ENCODE measurements at regions not wholly inside any gene's neighbourhood (a gene's known extent, or its start where the extent isn't known, plus 50 kb on each side); places are given as distances from the start of the nearest gene placed in this dataset.

DNA sequence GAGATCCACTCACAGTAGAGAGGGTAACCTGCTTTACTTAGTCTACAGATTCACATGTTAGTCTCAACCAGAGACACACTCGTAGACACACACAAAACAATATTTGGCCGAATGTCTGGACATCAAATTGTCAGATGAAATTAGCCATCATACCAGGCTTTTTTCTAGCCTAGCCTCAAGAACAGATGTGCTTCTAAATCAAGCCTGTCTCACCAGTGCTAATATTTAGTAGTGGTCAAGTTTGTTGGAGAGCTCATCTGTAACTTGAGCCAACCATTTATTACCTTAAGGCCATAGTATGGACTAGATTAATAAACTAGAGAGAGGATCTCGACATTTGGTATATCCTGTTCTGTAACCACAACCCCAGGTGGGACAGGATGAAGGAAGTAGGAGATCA is 1118.8 kb upstream of the MAP3K7 start:
- in situ Hi-C loops (cut with HindIII; ENCODE audit: low sequenced_read_pairs): no loop called here
- H3K4me3 ChIP-seq (ENCODE audit: low read depth, low read length): no peak overlapping the region
- DNase-seq (ENCODE audit: low read depth, low spot score): peak; percentile 12

DNA sequence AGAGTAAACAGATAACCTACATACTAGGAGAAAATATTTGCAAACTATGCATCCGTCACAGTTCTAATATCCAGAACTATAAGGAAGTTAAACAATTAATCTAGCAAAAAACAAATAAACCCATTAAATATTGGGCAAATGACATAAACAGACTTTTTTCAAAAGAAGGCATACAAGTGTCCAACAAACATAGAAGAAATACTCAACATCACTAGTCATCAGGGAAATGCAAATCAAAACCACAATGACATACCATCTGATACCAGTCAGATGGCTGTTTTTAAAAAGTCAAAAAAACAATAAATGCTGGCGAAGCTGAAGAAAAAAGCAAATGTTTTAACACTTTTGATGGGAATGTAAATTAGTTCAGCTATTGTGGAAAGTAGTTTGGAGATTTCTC is 1117.7 kb upstream of the MAP3K7 start:
- in situ Hi-C loops (cut with HindIII; ENCODE audit: low sequenced_read_pairs): no loop called here
- DNase-seq (ENCODE audit: low read depth, low spot score): peak; percentile 77
- TF ChIP-seq, protein P1, sequence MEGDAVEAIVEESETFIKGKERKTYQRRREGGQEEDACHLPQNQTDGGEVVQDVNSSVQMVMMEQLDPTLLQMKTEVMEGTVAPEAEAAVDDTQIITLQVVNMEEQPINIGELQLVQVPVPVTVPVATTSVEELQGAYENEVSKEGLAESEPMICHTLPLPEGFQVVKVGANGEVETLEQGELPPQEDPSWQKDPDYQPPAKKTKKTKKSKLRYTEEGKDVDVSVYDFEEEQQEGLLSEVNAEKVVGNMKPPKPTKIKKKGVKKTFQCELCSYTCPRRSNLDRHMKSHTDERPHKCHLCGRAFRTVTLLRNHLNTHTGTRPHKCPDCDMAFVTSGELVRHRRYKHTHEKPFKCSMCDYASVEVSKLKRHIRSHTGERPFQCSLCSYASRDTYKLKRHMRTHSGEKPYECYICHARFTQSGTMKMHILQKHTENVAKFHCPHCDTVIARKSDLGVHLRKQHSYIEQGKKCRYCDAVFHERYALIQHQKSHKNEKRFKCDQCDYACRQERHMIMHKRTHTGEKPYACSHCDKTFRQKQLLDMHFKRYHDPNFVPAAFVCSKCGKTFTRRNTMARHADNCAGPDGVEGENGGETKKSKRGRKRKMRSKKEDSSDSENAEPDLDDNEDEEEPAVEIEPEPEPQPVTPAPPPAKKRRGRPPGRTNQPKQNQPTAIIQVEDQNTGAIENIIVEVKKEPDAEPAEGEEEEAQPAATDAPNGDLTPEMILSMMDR (IDR thresholded peaks at IDR 0.05; ENCODE audit: low read depth, low read length): no peak
- no peak overlapping the region for H3K4me3 ChIP-seq (ENCODE audit: low read depth, low read length)

More for the DNA sequence above, 1118.8 kb upstream of the MAP3K7 start:
- TF ChIP-seq, protein P1 (IDR thresholded peaks at IDR 0.05; ENCODE audit: low read depth, low read length): no peak

DNA sequence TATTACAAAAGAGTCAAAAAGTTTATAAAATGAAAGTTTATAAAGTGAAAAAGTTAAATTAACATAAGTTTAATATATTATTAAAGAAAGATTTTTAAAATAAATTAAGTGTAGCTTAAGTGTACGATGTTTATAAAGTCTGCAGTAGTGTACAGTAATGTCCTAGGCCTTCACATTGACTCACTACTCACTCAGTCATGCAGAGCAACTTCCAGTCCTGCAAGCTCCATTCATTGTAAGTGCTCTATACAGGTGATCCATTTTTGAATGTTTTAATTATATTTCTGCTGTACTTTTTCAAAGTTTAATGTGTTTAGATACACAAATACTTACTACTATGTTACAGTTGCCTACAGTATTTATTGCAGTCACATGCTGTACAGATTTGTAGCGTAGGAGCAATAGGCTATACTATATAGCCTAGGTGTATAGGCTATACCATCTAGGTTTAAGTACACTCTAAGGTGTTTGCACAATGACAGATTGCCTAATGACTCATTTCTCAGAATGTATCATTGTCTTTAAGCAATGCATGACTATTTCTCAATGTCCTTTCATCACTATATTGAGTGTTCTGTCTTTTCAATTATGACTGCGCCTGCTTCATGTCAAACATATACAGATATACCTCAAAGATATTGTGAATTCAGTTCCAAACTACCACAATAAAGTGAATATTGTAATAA is 1110.3 kb upstream of the MAP3K7 start:
- in situ Hi-C loops (cut with HindIII; ENCODE audit: low sequenced_read_pairs): no loop called here
- TF ChIP-seq, protein P1 (IDR thresholded peaks at IDR 0.05; ENCODE audit: low read depth, low read length): no peak
- no peak for DNase-seq (ENCODE audit: low read depth, low spot score)
- H3K4me3 ChIP-seq (ENCODE audit: low read depth, low read length): no peak overlapping the region

DNA sequence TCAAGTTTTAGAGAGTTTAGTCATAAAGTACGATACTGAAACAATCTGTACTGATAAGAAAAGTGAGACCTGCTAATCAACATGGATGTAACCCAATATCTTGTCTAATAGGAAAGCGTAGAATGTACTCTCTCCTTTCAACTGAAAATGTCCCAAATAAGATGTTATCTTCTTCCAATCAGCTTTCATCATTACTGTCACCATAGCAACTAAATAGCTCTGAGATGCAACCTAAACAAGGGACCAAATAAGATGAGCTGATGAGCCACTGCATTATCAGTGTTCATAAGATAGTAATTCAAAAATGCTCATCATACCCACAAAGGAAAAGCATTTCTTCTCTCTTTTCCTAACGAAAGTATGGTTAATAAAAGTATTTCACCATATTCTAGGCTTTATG is 1108.3 kb upstream of the MAP3K7 start:
- H3K4me3 ChIP-seq (ENCODE audit: low read depth, low read length): no peak overlapping the region
- in situ Hi-C loops (cut with HindIII; ENCODE audit: low sequenced_read_pairs): no loop called here
- DNase-seq (ENCODE audit: low read depth, low spot score): no peak
- TF ChIP-seq, protein P1 (IDR thresholded peaks at IDR 0.05; ENCODE audit: low read depth, low read length): no peak

DNA sequence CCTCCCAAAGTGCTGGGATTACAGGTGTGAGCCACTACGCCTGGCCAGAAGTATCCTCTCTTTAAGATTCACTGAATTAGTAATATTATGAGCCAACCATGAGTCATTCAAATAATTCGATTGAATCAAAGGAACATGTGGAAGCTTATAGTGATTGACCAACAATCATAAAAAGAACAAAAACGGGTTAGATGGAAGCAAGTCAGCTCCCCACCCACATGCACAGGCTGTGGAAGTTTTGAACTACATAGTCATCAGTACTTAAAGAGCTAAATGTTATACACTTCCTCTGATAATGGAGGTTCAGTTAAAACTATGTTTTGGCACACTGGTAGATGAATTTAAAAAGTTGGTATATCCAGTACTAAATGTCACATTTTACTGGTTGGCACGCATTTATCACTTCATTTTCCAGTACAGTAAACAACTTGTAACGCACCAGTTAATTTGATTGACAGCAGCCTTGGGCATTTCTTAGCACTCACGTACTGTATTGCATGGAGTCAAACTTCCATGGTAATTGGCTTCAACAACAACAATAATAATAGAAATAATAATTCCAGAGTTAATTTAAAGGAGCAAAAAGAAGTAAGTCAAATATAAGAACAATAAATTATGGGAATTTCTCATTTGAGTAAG is 1107.3 kb upstream of the MAP3K7 start:
- TF ChIP-seq, protein P1 (IDR thresholded peaks at IDR 0.05; ENCODE audit: low read depth, low read length): no peak
- DNase-seq (ENCODE audit: low read depth, low spot score): peak; percentile 18
- in situ Hi-C loops (cut with HindIII; ENCODE audit: low sequenced_read_pairs): no loop called here
- H3K4me3 ChIP-seq (ENCODE audit: low read depth, low read length): no peak overlapping the region

DNA sequence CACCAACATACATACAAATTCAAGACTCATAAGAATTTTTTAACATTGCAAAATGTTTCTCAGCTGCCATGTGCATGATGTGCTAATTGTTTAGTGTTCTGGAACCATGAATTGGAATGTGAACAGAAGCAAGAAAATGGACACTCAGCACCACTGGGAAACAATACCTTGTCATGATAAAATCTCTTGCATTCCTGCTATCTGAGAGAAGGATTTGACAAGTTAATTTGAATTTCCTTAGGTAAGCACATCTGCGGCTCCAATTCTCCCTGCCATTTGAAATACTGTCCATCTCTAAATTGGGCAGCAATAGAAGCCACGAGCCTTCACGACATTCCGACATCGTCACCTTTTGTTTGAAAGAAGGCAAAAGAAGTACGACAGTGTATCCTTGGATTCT is 1104.6 kb upstream of the MAP3K7 start:
- TF ChIP-seq, protein P1 (IDR thresholded peaks at IDR 0.05; ENCODE audit: low read depth, low read length): no peak
- no peak for DNase-seq (ENCODE audit: low read depth, low spot score)
- in situ Hi-C loops (cut with HindIII; ENCODE audit: low sequenced_read_pairs): no loop called here
- H3K4me3 ChIP-seq (ENCODE audit: low read depth, low read length): no peak overlapping the region

Data from astrocyte of the spinal cord (primary cell).